GM18517 (cell line): ENCODE measurements at regions not wholly inside any gene's neighbourhood (a gene's known extent, or its start where the extent isn't known, plus 50 kb on each side); places are given as distances from the start of the nearest gene placed in this dataset.

ENCODE experiments used
- ATAC-seq: cut with Tn5 transposase; IDR thresholded peaks from one replicate; pipeline ENCODE4 v1.9.1; 2021; ENCODE audit warnings: mild to moderate bottlenecking, moderate library complexity; ENCODE audit not compliant: unreplicated experiment

- no peak for ATAC-seq
Observed at GRCh38 chr6:105821027-105821426, 265.1 kb upstream of the PRDM1 start.

GRCh38 chr6:105819745-105820144, 266.4 kb upstream of the PRDM1 start:
- ATAC-seq = no peak

- ATAC-seq = no peak
Observed at GRCh38 chr6:105818505-105818904, 267.6 kb upstream of the PRDM1 start.

GRCh38 chr6:105817961-105818360, 268.2 kb upstream of the PRDM1 start:
- ATAC-seq = no peak

GRCh38 chr6:105817370-105817769, 268.8 kb upstream of the PRDM1 start:
- no peak for ATAC-seq

GRCh38 chr6:105816847-105817246, 269.3 kb upstream of the PRDM1 start:
- ATAC-seq = no peak

GRCh38 chr6:105815661-105816555, 270.2 kb upstream of the PRDM1 start:
- no peak for ATAC-seq

GRCh38 chr6:105814745-105815536, 271.2 kb upstream of the PRDM1 start:
- no peak for ATAC-seq

- ATAC-seq = no peak
Observed at GRCh38 chr6:105810922-105811482, 275.1 kb upstream of the PRDM1 start.

- peak; percentile 57 for ATAC-seq
Observed at GRCh38 chr6:105810105-105810921, 275.8 kb upstream of the PRDM1 start.

- no peak for ATAC-seq
Observed at GRCh38 chr6:105808571-105808970, 277.6 kb upstream of the PRDM1 start.

- ATAC-seq = no peak
Observed at GRCh38 chr6:105807905-105808304, 278.2 kb upstream of the PRDM1 start.

GRCh38 chr6:105806486-105806920, 279.6 kb upstream of the PRDM1 start:
- no peak for ATAC-seq

- ATAC-seq = no peak
Observed at GRCh38 chr6:105805501-105806023, 280.6 kb upstream of the PRDM1 start.

GRCh38 chr6:105804424-105804823, 281.7 kb upstream of the PRDM1 start:
- ATAC-seq = no peak

- ATAC-seq = no peak
Observed at GRCh38 chr6:105804000-105804399, 282.1 kb upstream of the PRDM1 start.

- ATAC-seq = no peak
Observed at GRCh38 chr6:105803442-105803841, 282.7 kb upstream of the PRDM1 start.

GRCh38 chr6:105802703-105803102, 283.4 kb upstream of the PRDM1 start:
- no peak for ATAC-seq

- ATAC-seq = no peak
Observed at GRCh38 chr6:105800871-105801270, 285.3 kb upstream of the PRDM1 start.

GRCh38 chr6:105800398-105800797, 285.7 kb upstream of the PRDM1 start:
- no peak for ATAC-seq
